Uterus (tissue), 3 donors: ENCODE measurements at regions not wholly inside any gene's neighbourhood (a gene's known extent, or its start where the extent isn't known, plus 50 kb on each side); places are given as distances from the start of the nearest gene placed in this dataset.
A peak's percentile ranks its signal among the peaks of the same experiment; 100 is the strongest.

Experiments used
- DNase-seq, 2 donors: peaks; one replicate each; pipeline ENCODE4 v3.0.0-alpha.2; 2019 to 2020
- H3K27ac ChIP-seq, 2 donors: fragments of 200-600 bp; sonication (generic); 1 replicate in 1 of 2; 2 replicates in 1 of 2; pipeline ENCODE4 v1.5.1; 2016 to 2018
- H3K27me3 ChIP-seq, 2 donors: fragments of 200-600 bp; sonication (generic); one replicate each; pipeline ENCODE4 v1.5.1; 2018 to 2019; ENCODE audit warnings: control low read depth in 1 of 2
- H3K36me3 ChIP-seq, 2 donors: fragments of 200-600 bp; sonication (generic); one replicate each; pipeline ENCODE4 v1.5.1; 2019; ENCODE audit warnings: control low read depth in 1 of 2
- H3K4me1 ChIP-seq, 2 donors: fragments of 200-600 bp; sonication (generic); one replicate each; pipeline ENCODE4 v1.5.1; 2018 to 2019; ENCODE audit warnings: control low read depth in 1 of 2
- H3K4me3 ChIP-seq, 2 donors: fragments of 200-600 bp; sonication (generic); 1 replicate in 1 of 2; 2 replicates in 1 of 2; pipeline ENCODE4 v1.5.1; 2018 to 2019; ENCODE audit warnings: mild to moderate bottlenecking in 1 of 2
- H3K9me3 ChIP-seq, 2 donors: fragments of 200-600 bp; sonication (generic); one replicate each; pipeline ENCODE4 v1.5.1; 2019; ENCODE audit warnings: control low read depth in 1 of 2
- POLR2A ChIP-seq, 2 donors: fragments of 450-650 bp; IDR thresholded peaks; one replicate each; pipeline ENCODE4 v1.6.1; 2016; ENCODE audit warnings: antibody characterized with exemption in 2 of 2, mild to moderate bottlenecking in 1 of 2, moderate library complexity in 1 of 2
- intact Hi-C: fragments of 100-400 bp; cut with DNase I; formaldehyde crosslinking; loops from one replicate; pipeline ENCODE4 v1.15.1; 2023; ENCODE audit warnings: low total_unique reads
- TF ChIP-seq, protein P1 (sequence below), 4 experiments: fragments of 200-600 bp in 2 of 4; fragments of 450-650 bp in 2 of 4; sonication (generic) in 2 of 4; IDR thresholded peaks; one replicate each; pipeline ENCODE4 v1.5.1; 2016 to 2019; ENCODE audit warnings: antibody characterized with exemption in 4 of 4, mild to moderate bottlenecking in 2 of 4, moderate library complexity in 1 of 4
- donor health status: DM: yes; HTN: yes; CAD: no.

DNA sequence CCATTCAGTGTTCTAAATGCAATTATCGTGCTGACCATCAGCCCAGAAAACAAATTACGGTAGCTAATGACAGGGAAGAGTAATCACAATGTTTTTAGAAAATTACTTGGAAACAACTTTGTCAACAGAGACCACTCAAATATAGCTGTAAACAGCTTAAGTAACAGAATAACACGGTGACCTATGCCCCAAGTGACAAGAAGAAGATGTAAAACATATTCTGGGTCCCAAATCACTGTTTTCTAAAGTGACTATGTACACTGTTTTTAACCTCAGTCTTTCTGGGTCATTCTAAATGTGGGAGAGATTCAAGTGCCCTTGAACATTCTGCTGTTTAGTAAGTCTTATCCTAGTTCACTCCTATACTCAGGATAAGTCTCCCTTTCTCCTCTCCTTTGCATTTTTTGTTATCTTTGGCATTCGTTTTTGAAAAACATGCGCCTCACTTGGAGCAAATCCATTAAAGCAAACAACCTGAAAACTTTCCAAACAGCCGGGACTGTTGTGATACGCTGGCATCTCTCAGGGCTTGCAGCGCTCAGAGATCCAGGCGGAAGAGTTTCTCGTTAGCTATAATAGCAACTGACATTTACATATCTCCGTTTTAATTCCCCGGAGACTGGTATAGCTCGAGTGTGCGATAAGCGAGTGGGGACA lies 114.5 kb upstream of the SOX4 start:
- H3K4me3 ChIP-seq, result peak overlapping the region; percentile 4 to 15
- H3K4me1 ChIP-seq, result no peaks in the 10 kb centered on the region
- intact Hi-C loops, result no loop called here
- TF ChIP-seq POLR2A (IDR thresholded peaks at IDR 0.05), result no peak
- TF ChIP-seq, protein P1, sequence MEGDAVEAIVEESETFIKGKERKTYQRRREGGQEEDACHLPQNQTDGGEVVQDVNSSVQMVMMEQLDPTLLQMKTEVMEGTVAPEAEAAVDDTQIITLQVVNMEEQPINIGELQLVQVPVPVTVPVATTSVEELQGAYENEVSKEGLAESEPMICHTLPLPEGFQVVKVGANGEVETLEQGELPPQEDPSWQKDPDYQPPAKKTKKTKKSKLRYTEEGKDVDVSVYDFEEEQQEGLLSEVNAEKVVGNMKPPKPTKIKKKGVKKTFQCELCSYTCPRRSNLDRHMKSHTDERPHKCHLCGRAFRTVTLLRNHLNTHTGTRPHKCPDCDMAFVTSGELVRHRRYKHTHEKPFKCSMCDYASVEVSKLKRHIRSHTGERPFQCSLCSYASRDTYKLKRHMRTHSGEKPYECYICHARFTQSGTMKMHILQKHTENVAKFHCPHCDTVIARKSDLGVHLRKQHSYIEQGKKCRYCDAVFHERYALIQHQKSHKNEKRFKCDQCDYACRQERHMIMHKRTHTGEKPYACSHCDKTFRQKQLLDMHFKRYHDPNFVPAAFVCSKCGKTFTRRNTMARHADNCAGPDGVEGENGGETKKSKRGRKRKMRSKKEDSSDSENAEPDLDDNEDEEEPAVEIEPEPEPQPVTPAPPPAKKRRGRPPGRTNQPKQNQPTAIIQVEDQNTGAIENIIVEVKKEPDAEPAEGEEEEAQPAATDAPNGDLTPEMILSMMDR (IDR thresholded peaks at IDR 0.05), result no peak
- no peaks in the 10 kb centered on the region for H3K36me3 ChIP-seq
- H3K9me3 ChIP-seq, result no peaks in the 10 kb centered on the region
- H3K27me3 ChIP-seq, result no peaks in the 10 kb centered on the region
- peak in 1 of 2 donors; percentile 31 for DNase-seq
- H3K27ac ChIP-seq, result peak overlapping the region; percentile 62 to 72

DNA sequence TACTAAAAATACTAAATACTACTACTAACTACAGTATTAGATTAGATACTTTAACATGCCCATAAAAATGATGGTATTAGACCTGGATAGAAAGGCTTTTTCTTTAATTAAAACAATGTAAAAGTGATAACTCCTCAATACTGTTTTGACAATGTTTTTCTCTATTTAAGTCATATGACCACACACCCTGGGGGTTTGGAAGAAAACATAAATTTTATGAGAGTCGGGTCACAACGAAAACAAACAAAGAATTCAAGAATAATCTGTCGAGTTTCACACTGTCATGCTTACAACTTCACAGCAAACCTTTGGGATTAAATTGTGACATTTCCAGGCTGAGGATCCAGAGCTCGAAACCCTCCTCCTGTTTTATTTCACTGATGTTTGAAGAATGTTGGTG lies 107.4 kb upstream of the SOX4 start:
- H3K27me3 ChIP-seq, result no peaks in the 10 kb centered on the region
- no peak overlapping the region for H3K4me3 ChIP-seq
- H3K9me3 ChIP-seq, result no peaks in the 10 kb centered on the region
- H3K36me3 ChIP-seq, result no peaks in the 10 kb centered on the region
- TF ChIP-seq, protein P1 (IDR thresholded peaks at IDR 0.05), result no peak
- TF ChIP-seq POLR2A (IDR thresholded peaks at IDR 0.05), result no peak
- no peak overlapping the region for H3K27ac ChIP-seq
- intact Hi-C loops, result no loop called here
- no peak for DNase-seq
- no peaks in the 10 kb centered on the region for H3K4me1 ChIP-seq

DNA sequence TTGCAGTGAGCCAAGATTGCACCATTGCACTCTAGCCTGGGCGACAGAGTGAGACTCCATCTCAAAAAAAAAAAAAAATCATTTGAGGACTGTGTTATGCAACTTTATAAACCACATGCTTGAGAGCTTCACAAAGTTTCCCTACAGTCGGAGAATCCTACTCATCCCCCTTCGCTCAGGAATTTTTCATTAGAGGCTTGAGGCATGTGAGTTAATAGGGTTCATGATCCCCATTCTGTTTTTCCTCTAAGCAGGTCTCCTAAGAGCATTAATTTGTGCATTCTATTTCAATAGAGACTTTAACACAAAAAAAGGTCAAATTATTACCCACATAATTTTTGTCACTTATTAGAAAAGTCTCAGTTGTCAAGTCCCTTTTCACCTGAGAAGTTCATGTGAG lies 103.7 kb upstream of the SOX4 start:
- no peaks in the 10 kb centered on the region for H3K27me3 ChIP-seq
- no peaks in the 10 kb centered on the region for H3K36me3 ChIP-seq
- no peak for DNase-seq
- no peaks in the 10 kb centered on the region for H3K9me3 ChIP-seq
- no peak for TF ChIP-seq POLR2A (IDR thresholded peaks at IDR 0.05)
- TF ChIP-seq, protein P1 (IDR thresholded peaks at IDR 0.05), result no peak
- no peaks in the 10 kb centered on the region for H3K4me1 ChIP-seq
- H3K27ac ChIP-seq, result no peak overlapping the region
- no peak overlapping the region for H3K4me3 ChIP-seq
- intact Hi-C loops, result no loop called here

DNA sequence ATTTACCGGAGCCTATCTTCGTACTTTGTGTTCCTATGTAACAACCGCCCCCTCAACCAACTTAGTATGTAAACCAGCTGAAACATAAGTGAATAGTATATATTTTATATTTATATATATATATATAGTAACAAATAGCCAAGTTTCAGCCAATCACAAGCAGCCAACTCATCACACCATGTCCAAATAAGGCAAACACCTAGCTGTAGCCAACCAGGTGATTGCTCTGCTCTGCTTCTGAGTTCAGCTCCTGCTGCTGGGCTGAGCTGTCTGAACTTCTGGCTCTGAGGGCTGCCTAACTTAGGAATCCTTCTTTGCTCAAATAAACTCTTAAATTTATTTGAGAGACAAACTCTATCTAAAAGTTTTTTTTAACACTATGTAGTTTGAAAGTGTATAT lies 101.6 kb upstream of the SOX4 start:
- Histone ChIP-seq H3K9me3 (no peaks in the 10 kb centered on the region), H3K4me3 (no peak overlapping the region), H3K4me1 (no peaks in the 10 kb centered on the region), H3K27me3 (no peaks in the 10 kb centered on the region), H3K36me3 (no peaks in the 10 kb centered on the region), H3K27ac (no peak overlapping the region)
- DNase-seq, result no peak
- intact Hi-C loops, result no loop called here
- no peak for TF ChIP-seq POLR2A (IDR thresholded peaks at IDR 0.05)
- TF ChIP-seq, protein P1 (IDR thresholded peaks at IDR 0.05), result no peak

DNA sequence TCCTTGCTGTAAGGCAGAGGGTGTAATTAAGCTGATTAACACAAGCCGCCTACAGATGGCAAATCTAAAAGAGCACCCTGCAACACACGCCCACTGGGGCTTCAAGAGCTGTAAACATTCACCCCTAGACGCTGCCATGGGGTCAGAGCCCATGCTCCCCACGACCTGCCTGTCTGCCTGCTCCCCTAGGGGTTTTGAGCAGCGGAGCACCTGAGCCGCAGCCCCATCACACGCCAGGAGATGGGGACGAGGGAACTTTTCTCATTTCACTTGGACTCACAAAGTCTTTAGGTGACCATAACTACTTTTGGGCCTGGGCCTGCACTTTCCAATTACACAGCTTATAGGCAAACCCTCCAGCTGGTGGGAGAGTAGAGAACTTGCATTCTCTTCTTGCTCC lies 99.0 kb upstream of the SOX4 start:
- Histone ChIP-seq H3K9me3 (no peaks in the 10 kb centered on the region), H3K27me3 (no peaks in the 10 kb centered on the region), H3K4me1 (no peaks in the 10 kb centered on the region), H3K27ac (no peak overlapping the region), H3K4me3 (no peak overlapping the region), H3K36me3 (no peaks in the 10 kb centered on the region)
- TF ChIP-seq, protein P1 (IDR thresholded peaks at IDR 0.05), result no peak
- TF ChIP-seq POLR2A (IDR thresholded peaks at IDR 0.05), result no peak
- intact Hi-C loops, result no loop called here
- no peak for DNase-seq
